ENCODE measurements at regions not wholly inside any gene's neighbourhood (a gene's known extent, or its start where the extent isn't known, plus 50 kb on each side); places are given as distances from the start of the nearest gene placed in this dataset.
"Not testable (repeated sequence)": the region's sequence is repeated elsewhere in the genome, so short reads cannot be mapped to it uniquely, and the experiment has no call there.

DNA sequence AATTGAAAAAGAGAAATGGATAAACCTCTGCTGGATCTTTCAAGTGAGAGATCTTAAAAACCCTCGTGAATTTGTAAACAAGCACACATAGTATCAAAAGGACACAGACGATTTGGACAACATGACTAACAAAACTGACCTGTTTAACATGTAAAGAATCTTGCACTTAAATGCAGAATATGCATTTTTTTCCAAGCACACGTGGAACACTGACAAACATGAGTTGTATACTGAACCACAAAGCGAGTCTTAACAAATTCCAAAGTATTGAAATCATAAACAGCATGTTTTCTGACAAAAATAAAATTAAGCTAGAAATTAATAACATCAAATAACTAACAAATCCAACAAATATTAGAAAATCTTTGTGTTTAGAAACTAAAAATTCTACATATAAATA, 65.0 kb upstream of the ZNF746 start:
- DNase-seq, result no peak

DNA sequence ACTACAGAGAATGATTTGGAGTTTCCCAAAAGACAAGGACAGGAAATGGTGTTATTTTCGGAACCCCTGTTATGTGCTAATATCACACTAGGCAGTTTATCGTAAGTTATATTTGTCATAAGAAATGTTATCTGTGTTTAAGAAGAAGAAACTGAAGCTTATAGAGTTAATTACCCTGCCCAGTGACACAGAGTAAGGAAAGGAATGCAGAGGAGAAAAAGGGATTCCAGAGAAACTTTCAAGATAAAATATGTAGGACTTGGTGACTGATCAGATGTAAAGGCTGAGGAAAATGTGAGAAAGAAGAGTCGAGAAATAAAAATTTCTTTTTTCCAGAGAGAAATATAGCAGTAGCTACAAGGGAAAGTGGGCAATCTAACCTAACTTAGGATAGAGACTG, 63.5 kb upstream of the ZNF746 start:
- DNase-seq, result no peak

- DNase-seq, result peak; percentile 20
These were observed 62.1 kb upstream of the ZNF746 start for GRCh38 chr7:149559711-149560110.

- DNase-seq, result no peak
These were observed 60.7 kb upstream of the ZNF746 start for GRCh38 chr7:149558149-149558861.

GRCh38 chr7:149556525-149556924, 58.9 kb upstream of the ZNF746 start:
- DNase-seq, result not testable (repeated sequence)

- DNase-seq, result not testable (repeated sequence)
These were observed 57.2 kb upstream of the ZNF746 start for GRCh38 chr7:149554821-149555220.

DNA sequence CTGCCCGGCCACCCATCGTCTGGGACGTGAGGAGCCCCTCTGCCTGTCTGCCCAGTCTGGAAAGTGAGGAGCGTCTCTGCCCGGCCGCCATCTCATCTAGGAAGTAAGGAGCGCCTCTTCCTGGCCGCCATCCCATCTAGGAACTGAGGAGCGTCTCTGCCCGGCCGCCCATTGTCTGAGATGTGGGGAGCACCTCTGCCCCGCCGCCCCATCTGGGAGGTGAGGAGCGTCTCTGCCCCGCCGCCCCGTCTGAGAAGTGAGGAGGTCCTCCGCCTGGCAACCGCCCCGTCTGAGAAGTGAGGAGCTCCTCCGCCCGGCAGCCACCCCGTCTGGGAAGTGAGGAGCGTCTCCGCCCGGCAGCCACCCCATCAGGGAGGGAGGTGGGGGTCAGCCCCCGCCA, 56.4 kb upstream of the ZNF746 start:
- not testable (repeated sequence) for DNase-seq

DNA sequence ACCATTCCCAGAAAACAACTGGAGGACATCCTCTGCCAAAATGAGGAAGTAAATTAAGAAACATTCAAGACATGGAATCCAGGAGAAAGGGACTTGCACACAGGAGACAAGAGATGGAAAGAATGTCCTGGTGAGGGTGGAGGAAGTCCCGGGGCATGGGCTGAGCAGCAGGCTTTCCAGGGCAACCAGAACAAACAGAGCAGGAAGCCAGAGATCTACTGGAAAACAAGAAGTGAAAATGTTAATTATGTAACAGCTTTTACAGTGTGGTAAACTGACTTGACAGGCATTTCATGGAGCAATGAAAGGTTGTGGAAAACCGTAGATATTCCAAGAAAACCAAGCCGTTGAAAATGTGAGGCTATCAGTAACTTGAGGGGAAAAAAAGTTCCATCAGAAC, 55.2 kb upstream of the ZNF746 start:
- no peak for DNase-seq
